Uterus (tissue), 2 donors: ENCODE measurements at regions not wholly inside any gene's neighbourhood (a gene's known extent, or its start where the extent isn't known, plus 50 kb on each side); places are given as distances from the start of the nearest gene placed in this dataset.

Source experiments
- POLR2A ChIP-seq, 2 donors: fragments of 450-650 bp; IDR thresholded peaks; one replicate each; pipeline ENCODE4 v1.6.1; 2016; ENCODE audit warnings: antibody characterized with exemption in 2 of 2, mild to moderate bottlenecking in 1 of 2, moderate library complexity in 1 of 2
- TF ChIP-seq, protein P1 (sequence below), 4 experiments: fragments of 200-600 bp in 2 of 4; fragments of 450-650 bp in 2 of 4; sonication (generic) in 2 of 4; IDR thresholded peaks; one replicate each; pipeline ENCODE4 v1.5.1; 2016 to 2019; ENCODE audit warnings: antibody characterized with exemption in 4 of 4, mild to moderate bottlenecking in 2 of 4, moderate library complexity in 1 of 4

DNA sequence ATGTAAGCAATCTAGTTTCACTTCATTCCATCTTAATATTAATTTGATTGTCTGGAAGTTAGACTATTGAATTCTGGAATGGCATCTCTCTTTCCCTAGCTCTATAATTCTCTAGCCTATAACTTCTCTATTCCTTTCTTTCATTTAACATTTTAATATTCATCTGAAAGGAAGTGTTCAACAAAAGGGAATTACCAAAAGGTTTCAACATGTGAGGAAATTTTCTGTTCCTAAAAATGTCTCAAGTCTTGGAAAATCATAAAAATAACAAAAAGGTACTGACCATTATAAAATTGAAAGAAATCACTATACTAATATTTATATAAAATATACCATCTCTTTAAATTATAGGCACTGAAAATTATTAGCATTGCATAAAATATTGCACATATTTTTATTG is 228.7 kb downstream of the TXNL1 start:
- no peak for TF ChIP-seq POLR2A (IDR thresholded peaks at IDR 0.05)
- TF ChIP-seq, protein P1, sequence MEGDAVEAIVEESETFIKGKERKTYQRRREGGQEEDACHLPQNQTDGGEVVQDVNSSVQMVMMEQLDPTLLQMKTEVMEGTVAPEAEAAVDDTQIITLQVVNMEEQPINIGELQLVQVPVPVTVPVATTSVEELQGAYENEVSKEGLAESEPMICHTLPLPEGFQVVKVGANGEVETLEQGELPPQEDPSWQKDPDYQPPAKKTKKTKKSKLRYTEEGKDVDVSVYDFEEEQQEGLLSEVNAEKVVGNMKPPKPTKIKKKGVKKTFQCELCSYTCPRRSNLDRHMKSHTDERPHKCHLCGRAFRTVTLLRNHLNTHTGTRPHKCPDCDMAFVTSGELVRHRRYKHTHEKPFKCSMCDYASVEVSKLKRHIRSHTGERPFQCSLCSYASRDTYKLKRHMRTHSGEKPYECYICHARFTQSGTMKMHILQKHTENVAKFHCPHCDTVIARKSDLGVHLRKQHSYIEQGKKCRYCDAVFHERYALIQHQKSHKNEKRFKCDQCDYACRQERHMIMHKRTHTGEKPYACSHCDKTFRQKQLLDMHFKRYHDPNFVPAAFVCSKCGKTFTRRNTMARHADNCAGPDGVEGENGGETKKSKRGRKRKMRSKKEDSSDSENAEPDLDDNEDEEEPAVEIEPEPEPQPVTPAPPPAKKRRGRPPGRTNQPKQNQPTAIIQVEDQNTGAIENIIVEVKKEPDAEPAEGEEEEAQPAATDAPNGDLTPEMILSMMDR (IDR thresholded peaks at IDR 0.05): no peak
